ENCODE measurements at regions not wholly inside any gene's neighbourhood (a gene's known extent, or its start where the extent isn't known, plus 50 kb on each side); places are given as distances from the start of the nearest gene placed in this dataset.

DNA sequence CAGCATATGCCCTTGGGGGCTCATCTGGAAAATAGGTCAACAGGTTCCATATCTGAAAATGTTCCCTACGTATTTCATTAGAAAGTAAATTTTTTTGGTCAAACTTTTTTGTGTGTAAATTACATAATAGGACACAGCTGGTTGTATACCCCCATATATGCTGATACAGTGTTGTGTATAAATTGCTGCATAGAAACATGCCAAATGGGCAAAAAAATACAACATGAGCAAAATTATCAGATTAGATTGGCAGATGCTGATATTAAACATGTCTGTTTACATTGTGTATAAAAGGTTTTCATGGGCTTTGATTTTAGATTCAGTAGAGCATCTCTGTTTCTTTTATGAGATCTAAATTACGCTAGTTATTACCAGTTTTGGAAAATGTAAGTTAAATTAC, 2223.0 kb downstream of the MAT2B start:
- DNase-seq (ENCODE audit: low read depth, low spot score) (no peak), ATAC-seq (no peak), FAIRE-seq (no peak)
- in situ Hi-C loops (cut with MboI) (no loop called here), intact Hi-C loops (cut with micrococcal nuclease; ENCODE audit: unreplicated experiment) (no loop called here)
- no peak overlapping the region for H3K4me3 ChIP-seq
- H2AFZ ChIP-seq (ENCODE audit: control insufficient read depth, low read depth, low read length), result no peak overlapping the region
- no peak overlapping the region for H3K4me2 ChIP-seq (ENCODE audit: control insufficient read depth, insufficient read depth)
- H3K9me3 ChIP-seq (replicated peaks; ENCODE audit: control insufficient read depth, insufficient read depth, low read length), result no peaks in the 10 kb centered on the region
- ChIA-PET POLR2A (no interaction called here), RAD21 (ENCODE audit: unreplicated experiment) (no interaction called here), CTCF (no interaction called here), SMC1A (ENCODE audit: uncharacterized antibody, unreplicated experiment) (no interaction called here)
- no peaks in the 10 kb centered on the region for H3K4me1 ChIP-seq (ENCODE audit: control insufficient read depth, insufficient read depth, low read length)
- H3K79me2 ChIP-seq (ENCODE audit: control insufficient read depth, insufficient read depth, low read length), result no peaks in the 10 kb centered on the region
- BruUV-seq (replicated peaks), result no TSS peak
- H3K27me3 ChIP-seq (replicated peaks in 1 of 2; ENCODE audit: control insufficient read depth in 2 of 2, insufficient read depth in 2 of 2, low read length in 1 of 2), result no peaks in the 10 kb centered on the region
- TF ChIP-seq TAF1 (IDR thresholded peaks at IDR 0.05; ENCODE audit: borderline replicate concordance, low read depth, low read length) (no peak), POLR2AphosphoS2 (IDR thresholded peaks at IDR 0.05; ENCODE audit: low read depth, low read length) (no peak), CEBPB (IDR thresholded peaks at IDR 0.05; ENCODE audit: borderline replicate concordance in 1 of 2, low read depth in 2 of 2, low read length in 2 of 2) (no peak), ZSCAN29 (IDR thresholded peaks at IDR 0.05) (no peak), POU2F2 (IDR thresholded peaks at IDR 0.05; ENCODE audit: borderline replicate concordance, low read depth, low read length) (no peak), PAX8 (IDR thresholded peaks at IDR 0.05) (no peak), SP1 (IDR thresholded peaks at IDR 0.05; ENCODE audit: low read depth, low read length) (no peak), ZNF274 (IDR thresholded peaks at IDR 0.05; ENCODE audit: insufficient read depth, insufficient read length) (no peak), ATF7 (IDR thresholded peaks at IDR 0.05; ENCODE audit: low read depth) (no peak), TBL1XR1 (IDR thresholded peaks at IDR 0.05; ENCODE audit: low read depth, low read length) (no peak), ASH2L (IDR thresholded peaks at IDR 0.05; ENCODE audit: borderline replicate concordance, low read depth) (no peak), HCFC1 (IDR thresholded peaks at IDR 0.05; ENCODE audit: low read length) (no peak), MTA3 (IDR thresholded peaks at IDR 0.05; ENCODE audit: borderline replicate concordance, low read length) (no peak), EED (IDR thresholded peaks at IDR 0.05; ENCODE audit: low read depth) (no peak), RB1 (IDR thresholded peaks at IDR 0.05; ENCODE audit: borderline replicate concordance) (no peak), MXI1 (IDR thresholded peaks at IDR 0.05; ENCODE audit: low read depth, low read length) (no peak)
- TF ChIP-seq, protein P1, sequence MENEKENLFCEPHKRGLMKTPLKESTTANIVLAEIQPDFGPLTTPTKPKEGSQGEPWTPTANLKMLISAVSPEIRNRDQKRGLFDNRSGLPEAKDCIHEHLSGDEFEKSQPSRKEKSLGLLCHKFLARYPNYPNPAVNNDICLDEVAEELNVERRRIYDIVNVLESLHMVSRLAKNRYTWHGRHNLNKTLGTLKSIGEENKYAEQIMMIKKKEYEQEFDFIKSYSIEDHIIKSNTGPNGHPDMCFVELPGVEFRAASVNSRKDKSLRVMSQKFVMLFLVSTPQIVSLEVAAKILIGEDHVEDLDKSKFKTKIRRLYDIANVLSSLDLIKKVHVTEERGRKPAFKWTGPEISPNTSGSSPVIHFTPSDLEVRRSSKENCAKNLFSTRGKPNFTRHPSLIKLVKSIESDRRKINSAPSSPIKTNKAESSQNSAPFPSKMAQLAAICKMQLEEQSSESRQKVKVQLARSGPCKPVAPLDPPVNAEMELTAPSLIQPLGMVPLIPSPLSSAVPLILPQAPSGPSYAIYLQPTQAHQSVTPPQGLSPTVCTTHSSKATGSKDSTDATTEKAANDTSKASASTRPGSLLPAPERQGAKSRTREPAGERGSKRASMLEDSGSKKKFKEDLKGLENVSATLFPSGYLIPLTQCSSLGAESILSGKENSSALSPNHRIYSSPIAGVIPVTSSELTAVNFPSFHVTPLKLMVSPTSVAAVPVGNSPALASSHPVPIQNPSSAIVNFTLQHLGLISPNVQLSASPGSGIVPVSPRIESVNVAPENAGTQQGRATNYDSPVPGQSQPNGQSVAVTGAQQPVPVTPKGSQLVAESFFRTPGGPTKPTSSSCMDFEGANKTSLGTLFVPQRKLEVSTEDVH (IDR thresholded peaks at IDR 0.05; ENCODE audit: low read depth, partially characterized antibody), result no peak
- H3K9ac ChIP-seq (ENCODE audit: control insufficient read depth, insufficient read depth, low read length), result no peak overlapping the region
- H4K20me1 ChIP-seq (ENCODE audit: control insufficient read depth, insufficient read depth), result no peaks in the 10 kb centered on the region
- no peaks in the 10 kb centered on the region for H3K36me3 ChIP-seq (ENCODE audit: control insufficient read depth in 2 of 2, insufficient read depth in 2 of 2, low read length in 1 of 2)
- H3K27ac ChIP-seq (ENCODE audit: control insufficient read depth, insufficient read depth), result no peak overlapping the region
- WGBS (ENCODE audit: insufficient coverage, insufficient replicate concordance, low lambda C conversion rate, missing lambda C conversion rate), result 2% methylated on average over 2 of the region's 2 CpGs

Measured in GM12878 (cell line).